ENCODE measurements at regions not wholly inside any gene's neighbourhood (a gene's known extent, or its start where the extent isn't known, plus 50 kb on each side); places are given as distances from the start of the nearest gene placed in this dataset.

GRCh38 chr5:71844862-71845261 lies 125.8 kb downstream of the CARTPT start:
- CTCF ChIA-PET = no interaction called here
- H3K4me3 Mint-ChIP-seq = no peak overlapping the region
- POLR2A ChIA-PET = no interaction called here
- no peaks in the 10 kb centered on the region for H3K4me1 Mint-ChIP-seq (ENCODE audit: low read depth)
- H3K36me3 Mint-ChIP-seq = peaks cover 3% of the 10 kb centered on the region
- peaks cover 10% of the 10 kb centered on the region for H3K9me3 Mint-ChIP-seq
- peaks cover 10% of the 10 kb centered on the region for H3K27me3 Mint-ChIP-seq
- intact Hi-C loops (cut with micrococcal nuclease) = no loop called here
- no peak overlapping the region for H3K27ac Mint-ChIP-seq
- DNase-seq = no peak

GRCh38 chr5:71859515-71859914 lies 140.4 kb downstream of the CARTPT start:
- Mint-ChIP-seq H3K27me3 (peaks cover 10% of the 10 kb centered on the region), H3K4me3 (no peak overlapping the region), H3K27ac (no peak overlapping the region), H3K4me1 (ENCODE audit: low read depth) (no peaks in the 10 kb centered on the region), H3K9me3 (peaks cover 21% of the 10 kb centered on the region), H3K36me3 (no peaks in the 10 kb centered on the region)
- ChIA-PET POLR2A (no interaction called here), CTCF (no interaction called here)
- intact Hi-C loops (cut with micrococcal nuclease) = no loop called here
- no peak for DNase-seq

DNA sequence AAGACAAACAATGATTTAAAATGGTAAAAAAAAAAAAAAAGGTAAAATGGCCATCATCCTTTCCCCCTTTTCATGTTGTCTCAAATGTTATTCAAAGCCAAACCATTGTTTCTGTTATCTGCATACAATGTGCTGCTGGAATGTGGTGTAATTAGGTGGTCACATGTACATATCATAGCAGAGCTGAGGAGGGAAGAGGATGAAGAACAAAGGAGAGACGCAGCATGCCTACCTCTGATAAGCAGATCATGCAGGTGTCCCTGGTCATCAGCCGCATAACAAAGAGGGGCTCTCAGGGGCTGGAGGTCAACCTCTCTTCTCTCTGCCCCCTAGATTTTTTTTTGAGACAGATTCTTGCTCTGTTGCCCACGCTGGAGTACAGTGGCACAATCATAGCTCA lies 141.0 kb downstream of the CARTPT start:
- DNase-seq = no peak
- peaks cover 10% of the 10 kb centered on the region for H3K27me3 Mint-ChIP-seq
- ChIA-PET CTCF (no interaction called here), POLR2A (no interaction called here)
- H3K9me3 Mint-ChIP-seq = peaks cover 16% of the 10 kb centered on the region
- intact Hi-C loops (cut with micrococcal nuclease) = no loop called here
- H3K27ac Mint-ChIP-seq = no peak overlapping the region
- H3K4me3 Mint-ChIP-seq = no peak overlapping the region
- no peaks in the 10 kb centered on the region for H3K36me3 Mint-ChIP-seq
- H3K4me1 Mint-ChIP-seq (ENCODE audit: low read depth) = no peaks in the 10 kb centered on the region

DNA sequence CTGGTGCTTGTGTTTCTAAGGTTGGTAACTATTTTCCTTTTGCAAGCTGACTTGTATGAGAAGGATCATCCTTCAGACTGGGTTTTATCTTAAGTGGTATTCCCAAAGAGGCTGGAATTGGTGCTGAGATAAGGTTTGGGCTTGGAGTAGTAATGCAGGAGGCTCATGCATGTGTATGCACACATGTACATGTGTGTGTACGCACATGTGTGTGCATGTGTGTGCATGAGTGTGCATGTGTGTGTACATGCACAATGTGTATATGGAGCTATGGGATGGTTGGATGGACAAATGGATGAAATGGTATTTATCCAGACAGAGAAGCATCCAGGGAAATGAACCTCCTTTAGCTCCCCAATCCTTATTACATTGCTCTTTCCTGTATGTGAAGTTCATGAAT lies 142.6 kb downstream of the CARTPT start:
- ChIA-PET CTCF (no interaction called here), POLR2A (no interaction called here)
- Mint-ChIP-seq H3K9me3 (peaks cover 5% of the 10 kb centered on the region), H3K4me3 (no peak overlapping the region), H3K4me1 (ENCODE audit: low read depth) (no peaks in the 10 kb centered on the region), H3K27ac (no peak overlapping the region), H3K27me3 (peaks cover 10% of the 10 kb centered on the region), H3K36me3 (no peaks in the 10 kb centered on the region)
- intact Hi-C loops (cut with micrococcal nuclease) = no loop called here
- no peak for DNase-seq

- ChIA-PET CTCF (no interaction called here), POLR2A (no interaction called here)
- peaks cover 3% of the 10 kb centered on the region for H3K9me3 Mint-ChIP-seq
- H3K27me3 Mint-ChIP-seq = peaks cover 10% of the 10 kb centered on the region
- H3K27ac Mint-ChIP-seq = no peak overlapping the region
- H3K36me3 Mint-ChIP-seq = no peaks in the 10 kb centered on the region
- no peak overlapping the region for H3K4me3 Mint-ChIP-seq
- no peak for DNase-seq
- no peaks in the 10 kb centered on the region for H3K4me1 Mint-ChIP-seq (ENCODE audit: low read depth)
- intact Hi-C loops (cut with micrococcal nuclease) = no loop called here
Observed at GRCh38 chr5:71862087-71862486, 143.0 kb downstream of the CARTPT start.

GRCh38 chr5:71862507-71863060 lies 143.5 kb downstream of the CARTPT start:
- Mint-ChIP-seq H3K9me3 (peaks cover 3% of the 10 kb centered on the region), H3K27ac (no peak overlapping the region), H3K36me3 (no peaks in the 10 kb centered on the region), H3K4me1 (ENCODE audit: low read depth) (no peaks in the 10 kb centered on the region), H3K4me3 (no peak overlapping the region), H3K27me3 (peaks cover 10% of the 10 kb centered on the region)
- DNase-seq = no peak
- intact Hi-C loops (cut with micrococcal nuclease) = no loop called here
- ChIA-PET POLR2A (no interaction called here), CTCF (no interaction called here)

DNA sequence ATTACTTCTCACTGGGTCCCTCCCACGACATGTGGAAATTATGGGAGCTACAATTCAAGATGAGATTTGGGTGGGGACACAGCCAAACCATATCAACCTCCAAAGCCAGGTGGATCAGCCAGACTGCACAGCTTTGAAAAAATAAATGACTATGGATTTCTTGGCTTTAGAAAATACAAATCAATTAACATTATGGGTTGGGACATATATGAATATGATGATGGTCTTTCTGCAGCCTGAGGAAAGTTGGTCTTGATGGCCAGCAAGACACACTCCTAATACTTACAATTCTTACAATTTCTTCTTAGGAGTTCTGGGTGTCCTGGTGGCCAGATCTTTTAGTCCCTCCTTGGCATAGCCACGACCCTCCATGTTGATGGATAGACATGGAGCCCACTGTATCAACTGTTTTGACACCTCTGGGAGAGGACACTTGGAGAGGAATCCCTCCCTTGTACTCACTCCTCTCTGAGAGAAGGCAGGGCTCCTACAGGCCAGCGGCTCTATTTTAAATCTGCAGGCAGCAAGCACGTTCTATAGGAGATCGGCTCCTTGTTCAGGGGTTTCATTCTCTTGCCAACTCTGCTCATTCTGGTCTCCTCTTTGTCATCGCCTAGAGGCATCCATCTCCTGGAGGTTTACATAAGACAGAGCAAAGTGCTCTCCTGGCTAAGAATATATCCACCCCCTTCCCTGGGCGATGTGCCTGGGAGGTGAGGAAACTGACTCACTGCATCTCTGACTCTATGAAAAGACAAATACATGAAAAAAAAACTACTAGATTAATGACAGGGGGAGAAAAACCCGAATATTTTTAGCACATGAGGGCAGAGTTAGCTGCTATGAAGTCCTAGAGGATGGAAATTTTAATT lies 145.9 kb downstream of the CARTPT start:
- ChIA-PET POLR2A (interaction anchor here (0.6 kb wide), 1 partner anchor 525 kb away, joined by 4 read pairs; no protein-coding TSS in a partner anchor), CTCF (no interaction called here)
- Mint-ChIP-seq H3K36me3 (no peaks in the 10 kb centered on the region), H3K27me3 (peaks cover 14% of the 10 kb centered on the region), H3K4me1 (ENCODE audit: low read depth) (no peaks in the 10 kb centered on the region), H3K4me3 (no peak overlapping the region), H3K9me3 (no peaks in the 10 kb centered on the region), H3K27ac (no peak overlapping the region)
- intact Hi-C loops (cut with micrococcal nuclease) = no loop called here
- DNase-seq = no peak

GRCh38 chr5:71865665-71866320 lies 146.7 kb downstream of the CARTPT start:
- no peaks in the 10 kb centered on the region for H3K36me3 Mint-ChIP-seq
- intact Hi-C loops (cut with micrococcal nuclease) = no loop called here
- H3K4me1 Mint-ChIP-seq (ENCODE audit: low read depth) = no peaks in the 10 kb centered on the region
- ChIA-PET CTCF (no interaction called here), POLR2A (interaction anchor here (0.6 kb wide), 1 partner anchor 524 kb away, joined by 4 read pairs; no protein-coding TSS in a partner anchor)
- H3K27ac Mint-ChIP-seq = no peak overlapping the region
- no peak overlapping the region for H3K4me3 Mint-ChIP-seq
- H3K27me3 Mint-ChIP-seq = peaks cover 14% of the 10 kb centered on the region
- no peak for DNase-seq
- no peaks in the 10 kb centered on the region for H3K9me3 Mint-ChIP-seq

- Mint-ChIP-seq H3K9me3 (no peaks in the 10 kb centered on the region), H3K27me3 (peaks cover 4% of the 10 kb centered on the region), H3K4me1 (ENCODE audit: low read depth) (no peaks in the 10 kb centered on the region), H3K36me3 (no peaks in the 10 kb centered on the region), H3K27ac (no peak overlapping the region), H3K4me3 (no peak overlapping the region)
- CTCF ChIA-PET = no interaction called here
- POLR2A ChIA-PET = no interaction called here
- DNase-seq = no peak
- intact Hi-C loops (cut with micrococcal nuclease) = no loop called here
Observed at GRCh38 chr5:71872311-71872864, 153.3 kb downstream of the CARTPT start.

- Mint-ChIP-seq H3K9me3 (no peaks in the 10 kb centered on the region), H3K4me3 (no peak overlapping the region), H3K4me1 (ENCODE audit: low read depth) (no peaks in the 10 kb centered on the region), H3K27me3 (peaks cover 4% of the 10 kb centered on the region), H3K36me3 (no peaks in the 10 kb centered on the region), H3K27ac (no peak overlapping the region)
- intact Hi-C loops (cut with micrococcal nuclease) = no loop called here
- no peak for DNase-seq
- ChIA-PET CTCF (no interaction called here), POLR2A (no interaction called here)
Observed at GRCh38 chr5:71873191-71873591, 154.1 kb downstream of the CARTPT start.

DNA sequence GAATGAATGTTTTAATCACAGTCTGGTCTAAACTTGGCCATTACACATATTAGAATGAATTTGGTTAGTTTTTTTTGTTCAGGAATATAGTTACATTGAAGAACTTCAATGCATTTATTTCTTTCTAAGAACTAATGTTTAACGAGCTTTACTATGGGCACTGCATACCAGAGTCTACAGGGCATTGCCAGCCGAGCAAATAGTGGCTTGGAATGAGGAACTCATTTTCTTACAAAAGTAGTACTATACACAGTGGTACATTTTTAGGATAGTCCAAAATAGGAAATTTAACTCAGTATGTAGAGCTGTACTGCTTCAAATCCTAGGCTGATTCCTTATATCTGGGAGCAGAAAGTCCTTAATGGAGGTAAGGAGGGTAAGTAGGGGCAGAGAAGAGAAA lies 155.4 kb downstream of the CARTPT start:
- CTCF ChIA-PET = no interaction called here
- no peak overlapping the region for H3K27ac Mint-ChIP-seq
- POLR2A ChIA-PET = no interaction called here
- no peak for DNase-seq
- intact Hi-C loops (cut with micrococcal nuclease) = no loop called here
- peaks cover under 1% of the 10 kb centered on the region for H3K27me3 Mint-ChIP-seq
- no peaks in the 10 kb centered on the region for H3K36me3 Mint-ChIP-seq
- no peaks in the 10 kb centered on the region for H3K4me1 Mint-ChIP-seq (ENCODE audit: low read depth)
- no peak overlapping the region for H3K4me3 Mint-ChIP-seq
- H3K9me3 Mint-ChIP-seq = no peaks in the 10 kb centered on the region

DNA sequence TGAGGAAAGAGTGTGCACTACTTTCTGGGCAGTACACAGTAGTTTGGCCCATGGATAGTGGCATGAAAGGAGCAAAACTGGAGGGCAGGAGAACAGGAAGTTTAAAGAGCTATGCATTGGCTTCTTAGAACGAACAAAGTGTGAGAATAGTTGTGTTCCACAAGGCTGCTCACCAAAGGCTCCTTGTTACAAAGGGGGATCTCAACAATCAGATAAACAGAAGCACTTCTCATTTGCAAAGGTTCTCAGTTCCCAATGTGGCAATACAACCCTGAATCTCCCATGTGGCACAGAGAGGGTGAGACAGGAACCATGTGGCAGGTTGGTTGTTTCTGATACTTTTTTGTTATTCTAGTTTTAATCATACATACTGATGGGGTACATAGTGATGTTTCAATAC lies 158.4 kb downstream of the CARTPT start:
- ChIA-PET POLR2A (no interaction called here), CTCF (interaction anchor here (1.1 kb wide), 1 partner anchor 100 kb away, joined by 3 read pairs; no protein-coding TSS in a partner anchor)
- Mint-ChIP-seq H3K9me3 (no peaks in the 10 kb centered on the region), H3K36me3 (no peaks in the 10 kb centered on the region), H3K27ac (no peak overlapping the region), H3K4me1 (ENCODE audit: low read depth) (no peaks in the 10 kb centered on the region), H3K4me3 (no peak overlapping the region), H3K27me3 (no peaks in the 10 kb centered on the region)
- intact Hi-C loops (cut with micrococcal nuclease) = no loop called here
- DNase-seq = no peak

Measured in activated CD4-positive, alpha-beta memory T cell treated with anti-CD3 and anti-CD28 coated beads for 36 hours (primary cell).